ENCODE measurements at regions not wholly inside any gene's neighbourhood (a gene's known extent, or its start where the extent isn't known, plus 50 kb on each side); places are given as distances from the start of the nearest gene placed in this dataset.

DNA sequence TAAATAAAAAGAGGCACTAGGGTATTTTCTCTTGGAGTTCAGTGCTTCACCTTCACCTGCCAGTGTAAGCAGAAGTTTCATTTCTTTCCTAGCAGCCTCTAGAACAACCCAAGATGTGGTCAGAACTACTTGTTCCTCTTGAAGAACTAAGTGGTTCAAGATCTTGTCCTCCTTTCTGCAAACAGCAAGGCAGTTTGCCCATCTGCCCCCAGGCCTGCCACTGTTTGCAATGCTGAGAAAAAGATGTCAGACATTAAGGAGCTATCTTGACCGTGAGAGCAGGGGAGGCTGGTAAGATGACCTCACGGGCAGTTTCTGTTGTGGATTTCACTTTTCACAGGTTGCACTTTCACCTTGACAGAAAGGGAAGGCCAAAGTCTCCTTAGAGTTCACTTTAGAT, 52.0 kb upstream of the KLF4 start:
- TF ChIP-seq, protein P1, sequence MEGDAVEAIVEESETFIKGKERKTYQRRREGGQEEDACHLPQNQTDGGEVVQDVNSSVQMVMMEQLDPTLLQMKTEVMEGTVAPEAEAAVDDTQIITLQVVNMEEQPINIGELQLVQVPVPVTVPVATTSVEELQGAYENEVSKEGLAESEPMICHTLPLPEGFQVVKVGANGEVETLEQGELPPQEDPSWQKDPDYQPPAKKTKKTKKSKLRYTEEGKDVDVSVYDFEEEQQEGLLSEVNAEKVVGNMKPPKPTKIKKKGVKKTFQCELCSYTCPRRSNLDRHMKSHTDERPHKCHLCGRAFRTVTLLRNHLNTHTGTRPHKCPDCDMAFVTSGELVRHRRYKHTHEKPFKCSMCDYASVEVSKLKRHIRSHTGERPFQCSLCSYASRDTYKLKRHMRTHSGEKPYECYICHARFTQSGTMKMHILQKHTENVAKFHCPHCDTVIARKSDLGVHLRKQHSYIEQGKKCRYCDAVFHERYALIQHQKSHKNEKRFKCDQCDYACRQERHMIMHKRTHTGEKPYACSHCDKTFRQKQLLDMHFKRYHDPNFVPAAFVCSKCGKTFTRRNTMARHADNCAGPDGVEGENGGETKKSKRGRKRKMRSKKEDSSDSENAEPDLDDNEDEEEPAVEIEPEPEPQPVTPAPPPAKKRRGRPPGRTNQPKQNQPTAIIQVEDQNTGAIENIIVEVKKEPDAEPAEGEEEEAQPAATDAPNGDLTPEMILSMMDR (IDR thresholded peaks at IDR 0.05; ENCODE audit: insufficient read depth, low read length, missing control alignments): no peak
- POLR2A ChIA-PET: no interaction called here
- H3K4me3 ChIP-seq (ENCODE audit: low read depth, low read length): no peak overlapping the region
- DNase-seq (ENCODE audit: low read depth, low spot score): no peak
- CTCF ChIA-PET: no interaction called here

DNA sequence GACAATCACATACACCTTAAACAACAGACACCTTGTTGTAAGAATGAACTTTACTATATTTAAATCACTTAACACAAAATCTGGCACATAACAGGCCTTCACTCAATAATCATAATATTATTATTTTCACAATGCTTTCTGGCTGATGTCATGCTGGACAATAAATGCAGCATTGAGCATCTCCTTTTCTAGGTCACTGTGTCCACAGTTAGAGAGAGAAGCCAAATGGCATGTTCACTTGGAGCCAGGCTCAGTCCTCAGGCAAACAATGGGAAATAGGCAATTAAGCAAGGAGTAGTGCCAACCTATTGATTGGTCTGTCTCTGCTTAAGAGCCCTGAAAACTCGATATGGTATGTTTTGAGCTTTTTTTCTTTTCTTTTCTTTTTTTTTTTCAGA, 50.6 kb upstream of the KLF4 start:
- DNase-seq (ENCODE audit: low read depth, low spot score): no peak
- POLR2A ChIA-PET: no interaction called here

DNA sequence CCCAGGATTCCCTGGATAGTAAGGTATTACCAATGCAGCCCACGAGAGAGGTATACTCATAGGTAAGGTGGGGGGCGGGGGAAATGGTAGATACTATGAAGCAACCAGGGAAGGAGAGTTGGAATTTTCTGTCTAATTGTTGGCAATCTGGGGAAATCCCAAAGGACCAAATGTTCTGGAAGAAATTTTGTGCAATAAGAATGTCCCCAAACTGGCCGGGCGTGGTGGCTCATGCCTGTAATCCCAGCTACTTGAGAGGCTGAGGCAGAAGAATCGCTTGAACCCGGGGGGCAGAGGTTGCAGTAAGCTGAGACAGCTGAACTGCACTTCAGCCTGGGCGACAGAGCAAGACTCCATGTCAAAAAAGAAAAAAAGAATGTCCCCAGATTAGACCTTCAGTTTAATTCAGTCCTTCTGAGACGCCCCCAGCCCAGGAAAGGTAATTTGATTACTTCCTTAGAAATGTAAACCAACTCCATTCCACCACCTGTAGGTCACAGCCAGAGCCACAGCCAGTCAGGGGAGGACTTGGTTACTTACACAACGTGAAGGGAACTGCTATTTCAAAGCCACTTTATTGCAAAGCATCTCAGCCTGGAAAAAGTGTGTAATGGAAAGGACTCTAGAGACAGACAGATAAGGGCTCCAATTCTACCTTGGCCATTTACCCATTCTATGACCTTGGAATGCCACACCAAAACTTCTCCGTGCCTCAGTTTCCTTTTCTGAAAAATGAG, 50.0 kb upstream of the KLF4 start:
- ChIA-PET POLR2A (no interaction called here), CTCF (no interaction called here)
- DNase-seq (ENCODE audit: low read depth, low spot score): no peak
- TF ChIP-seq, protein P1 (IDR thresholded peaks at IDR 0.05; ENCODE audit: insufficient read depth, low read length, missing control alignments): no peak
- H3K4me3 ChIP-seq (ENCODE audit: low read depth, low read length): no peak overlapping the region

More for the DNA sequence above, 50.6 kb upstream of the KLF4 start:
- CTCF ChIA-PET: no interaction called here
- TF ChIP-seq, protein P1 (IDR thresholded peaks at IDR 0.05; ENCODE audit: insufficient read depth, low read length, missing control alignments): no peak
- no peak overlapping the region for H3K4me3 ChIP-seq (ENCODE audit: low read depth, low read length)
